Right ventricle myocardium superior (tissue), 1 donor: ENCODE measurements at regions not wholly inside any gene's neighbourhood (a gene's known extent, or its start where the extent isn't known, plus 50 kb on each side); places are given as distances from the start of the nearest gene placed in this dataset.
"Not testable (repeated sequence)": the region's sequence is repeated elsewhere in the genome, so short reads cannot be mapped to it uniquely, and the experiment has no call there.

ENCODE experiments used
- ATAC-seq: fragments of 200-7000 bp; cut with Tn5 transposase; one replicate; pipeline ENCODE4 v1.9.1; 2020; ENCODE audit warnings: mild to moderate bottlenecking; ENCODE audit not compliant: poor library complexity
- DNase-seq: peaks from one replicate; pipeline ENCODE4 v3.0.0-alpha.2; 2020
- intact Hi-C: fragments of 100-400 bp; cut with DNase I; formaldehyde crosslinking; loops from one replicate; pipeline ENCODE4 v1.11.2; 2022
- donor health status: DM: no; HTN: yes; CAD: no; lungs with severe emphysema.

- intact Hi-C loops, result no loop called here
- no peak for DNase-seq
- ATAC-seq, result no peak
Measured at GRCh38 chr22:19655399-19655798, 58.9 kb upstream of the SEPTIN5 start.

- DNase-seq, result no peak
- ATAC-seq, result no peak
- intact Hi-C loops, result no loop called here
Measured at GRCh38 chr22:19656541-19657251, 57.6 kb upstream of the SEPTIN5 start.

DNA sequence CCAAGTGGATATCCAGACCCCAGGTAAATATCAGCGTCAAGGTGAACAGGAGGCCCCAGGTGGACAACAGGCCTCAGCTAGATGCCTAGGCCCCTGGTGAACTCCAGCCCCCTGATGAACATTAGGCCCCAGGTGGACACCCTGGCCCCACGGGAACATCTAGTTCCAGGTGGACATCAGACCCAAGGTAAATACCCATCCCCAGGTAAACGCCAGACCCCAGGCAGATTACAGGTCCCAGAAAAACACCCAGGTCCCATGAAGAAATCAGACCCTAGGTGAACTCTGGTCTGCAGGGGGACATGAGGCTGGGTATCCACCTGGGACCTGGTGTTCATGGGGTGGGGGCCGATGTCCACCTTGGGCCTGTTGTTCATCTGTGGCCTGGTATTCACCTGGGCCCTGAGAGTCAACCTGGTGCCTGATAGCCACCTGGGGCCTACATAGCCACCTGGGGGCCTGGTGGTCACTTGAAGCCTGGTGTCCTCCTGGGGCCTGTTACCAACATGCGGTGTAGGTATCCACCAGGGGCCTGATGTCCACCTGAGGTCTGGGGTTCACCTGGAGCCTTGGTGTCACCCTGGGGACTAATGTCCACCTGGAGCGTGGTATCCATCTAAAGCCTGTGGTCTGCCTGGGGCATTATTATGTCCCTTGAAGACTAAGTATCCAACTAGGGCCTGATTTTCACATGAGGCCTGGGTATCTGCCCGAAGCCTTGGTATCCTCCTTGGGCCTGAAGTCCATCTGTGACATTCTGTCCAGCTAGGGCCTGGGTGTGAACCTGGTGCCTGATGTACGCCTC is 56.8 kb upstream of the SEPTIN5 start:
- DNase-seq, result no peak
- intact Hi-C loops, result no loop called here
- no peak for ATAC-seq

GRCh38 chr22:19658057-19658966 is 56.0 kb upstream of the SEPTIN5 start:
- ATAC-seq, result no peak
- intact Hi-C loops, result no loop called here
- DNase-seq, result no peak

DNA sequence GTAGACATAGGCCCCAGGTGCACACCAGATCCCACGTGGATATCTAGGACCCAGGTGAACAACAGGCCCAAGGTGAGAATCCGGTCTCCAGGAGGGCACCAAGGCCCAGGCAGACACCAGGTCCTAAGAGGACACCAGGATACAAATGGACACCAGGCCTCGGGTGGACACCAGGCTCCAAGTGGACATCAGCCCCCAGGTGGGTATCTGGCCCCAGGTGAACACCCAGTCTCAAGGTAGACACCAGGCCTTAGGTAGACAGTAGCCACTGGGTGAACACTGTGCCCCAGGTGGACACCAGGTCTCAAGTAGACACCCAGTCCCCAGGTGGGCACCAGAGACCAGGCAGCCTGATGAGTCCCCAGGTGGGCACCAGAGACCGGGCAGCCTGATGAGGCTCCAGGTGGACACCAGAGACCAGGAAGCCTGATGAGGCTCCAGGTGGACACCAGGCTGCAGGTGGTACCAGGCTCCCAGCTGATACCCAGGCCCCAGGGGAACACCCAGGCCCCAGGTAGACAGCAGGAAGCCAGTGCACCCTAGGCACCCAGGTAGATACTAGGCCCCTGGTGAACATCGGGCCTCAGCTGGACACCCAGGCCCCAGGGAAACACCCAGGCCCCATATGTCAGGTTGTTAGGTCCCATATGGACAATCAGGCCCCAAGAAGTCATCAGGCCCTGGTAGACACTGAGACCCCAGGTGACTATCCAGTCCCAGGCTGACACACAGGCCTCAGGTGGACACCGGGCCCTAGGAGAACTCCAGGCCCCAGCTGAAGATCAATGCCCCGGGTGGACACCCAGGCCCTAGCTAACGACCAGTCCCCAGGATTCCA is 55.1 kb upstream of the SEPTIN5 start:
- ATAC-seq (no peak), DNase-seq (no peak)
- intact Hi-C loops, result no loop called here

DNA sequence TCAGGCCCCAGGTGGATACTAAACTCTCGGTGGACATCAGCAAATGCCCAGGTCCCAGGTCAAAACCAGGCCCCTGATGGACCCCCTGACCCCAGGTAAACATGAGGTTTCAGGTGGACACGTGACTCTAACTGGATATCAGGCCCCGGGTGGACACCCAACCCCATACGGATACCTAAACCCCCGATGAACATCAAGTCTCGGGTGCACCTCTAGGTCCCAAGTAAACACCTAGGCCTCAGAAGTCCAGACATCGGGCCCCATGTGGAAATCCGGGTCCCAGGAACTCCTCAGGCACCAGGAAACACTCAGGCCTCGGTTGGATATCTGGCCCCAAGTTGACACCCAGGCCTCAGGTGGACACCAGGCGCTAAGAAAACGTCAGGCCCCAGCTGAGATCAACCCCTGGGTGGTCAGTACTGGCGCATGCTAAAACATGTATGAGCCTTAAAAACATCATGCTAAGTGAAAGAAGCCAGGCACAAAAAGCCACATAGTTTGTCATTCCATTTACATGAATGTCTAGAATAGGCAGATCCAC is 54.4 kb upstream of the SEPTIN5 start:
- DNase-seq, result no peak
- ATAC-seq, result no peak
- intact Hi-C loops, result no loop called here

DNA sequence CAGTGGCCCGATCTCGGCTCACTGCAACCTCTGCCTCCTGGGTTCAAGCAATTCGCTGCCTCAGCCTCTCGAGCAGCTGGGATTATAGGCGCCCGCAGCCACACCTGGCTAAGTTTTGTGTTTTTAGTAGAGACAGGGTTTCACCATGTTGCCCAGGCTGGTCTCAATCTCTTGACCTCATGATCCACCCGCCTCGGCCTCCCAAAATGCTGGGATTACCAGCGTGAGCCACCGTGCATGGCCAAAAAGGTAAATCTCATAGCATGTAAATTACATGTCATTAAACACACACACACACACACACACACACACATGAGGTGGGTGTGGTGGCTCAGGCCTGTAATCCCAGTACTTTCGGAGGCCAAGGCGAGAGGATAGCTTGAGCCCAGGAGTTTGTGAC is 53.7 kb upstream of the SEPTIN5 start:
- ATAC-seq, DNase-seq, intact Hi-C loops: not testable (repeated sequence)

GRCh38 chr22:19661156-19661555 is 53.1 kb upstream of the SEPTIN5 start:
- no peak for ATAC-seq
- intact Hi-C loops, result no loop called here
- no peak for DNase-seq

GRCh38 chr22:19662049-19662684 is 52.1 kb upstream of the SEPTIN5 start:
- ATAC-seq, DNase-seq, intact Hi-C loops: not testable (repeated sequence)

DNA sequence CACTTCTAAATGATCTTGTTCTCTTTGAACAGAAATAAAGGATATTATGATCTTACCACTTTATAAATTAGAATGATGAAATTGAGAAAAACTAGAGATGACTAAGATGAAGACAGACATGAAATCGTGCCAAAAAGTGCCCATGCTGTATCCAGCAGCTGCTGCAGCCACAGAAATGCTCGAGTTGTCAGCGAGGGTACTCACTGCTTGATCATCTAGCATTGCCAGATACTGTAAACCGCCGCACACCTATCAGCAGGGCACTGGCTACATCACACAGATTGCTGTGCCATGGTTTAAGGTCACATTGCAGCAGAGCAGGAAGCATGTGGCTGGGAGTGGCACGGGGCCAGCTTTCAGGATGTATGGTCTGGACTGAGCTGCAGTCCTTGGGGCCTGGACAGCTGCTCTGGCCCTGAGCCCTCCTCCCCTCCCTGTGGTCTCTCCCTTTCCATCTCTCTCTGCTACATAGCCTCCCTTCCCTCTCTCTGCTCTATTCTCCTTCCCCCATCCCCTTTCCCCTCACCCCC is 51.0 kb upstream of the SEPTIN5 start:
- intact Hi-C loops, result no loop called here
- peak; percentile 86 for ATAC-seq
- peak; percentile 81 for DNase-seq

- intact Hi-C loops, result no loop called here
- DNase-seq (peak; percentile 73), ATAC-seq (peak; percentile 66)
Measured at GRCh38 chr22:19663821-19664355, 50.4 kb upstream of the SEPTIN5 start.

DNA sequence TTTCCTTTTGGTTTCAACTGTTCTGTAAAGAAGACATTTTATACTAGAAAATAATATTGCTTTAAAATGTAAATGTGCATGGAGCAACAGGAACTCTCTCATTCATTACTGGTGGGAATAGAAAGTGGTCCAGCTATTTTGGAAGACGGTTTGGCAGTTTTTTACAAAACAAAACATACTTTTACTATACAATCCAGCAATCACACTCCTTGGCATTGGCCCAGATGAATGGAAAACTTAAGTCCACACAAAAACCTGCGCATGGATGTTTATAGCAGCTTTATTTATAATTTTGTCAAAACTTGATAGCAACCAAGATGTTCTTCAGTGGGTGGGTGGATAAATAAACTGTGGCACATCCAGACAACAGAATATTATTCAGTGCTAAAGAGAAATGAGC is 49.9 kb upstream of the SEPTIN5 start:
- intact Hi-C loops, result no loop called here
- DNase-seq (no peak), ATAC-seq (no peak)
